ENCODE measurements at regions not wholly inside any gene's neighbourhood (a gene's known extent, or its start where the extent isn't known, plus 50 kb on each side); places are given as distances from the start of the nearest gene placed in this dataset.

DNA sequence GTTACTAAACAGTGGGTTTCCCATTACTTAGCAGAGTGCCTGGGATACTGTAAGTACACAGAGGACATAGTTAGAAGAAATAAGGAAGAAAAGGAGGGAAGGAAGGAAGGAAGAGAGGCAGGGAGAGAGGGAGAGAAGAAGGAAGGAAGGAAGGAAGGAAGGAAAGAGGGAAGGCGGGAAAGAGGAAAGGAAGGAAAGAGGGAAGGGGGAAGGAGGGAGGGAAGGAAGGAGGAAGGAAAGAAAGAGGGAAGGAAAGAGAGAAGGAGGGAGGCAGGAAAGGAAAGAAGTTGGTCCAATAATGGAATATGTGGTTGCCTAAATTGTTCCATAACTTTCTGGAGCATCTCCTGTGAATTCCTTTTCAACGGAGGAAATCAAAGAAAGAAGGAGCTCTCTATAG lies 1230.4 kb downstream of the AACS start:
- TF ChIP-seq POLR2A (IDR thresholded peaks at IDR 0.05): no peak
- TF ChIP-seq, protein P1, sequence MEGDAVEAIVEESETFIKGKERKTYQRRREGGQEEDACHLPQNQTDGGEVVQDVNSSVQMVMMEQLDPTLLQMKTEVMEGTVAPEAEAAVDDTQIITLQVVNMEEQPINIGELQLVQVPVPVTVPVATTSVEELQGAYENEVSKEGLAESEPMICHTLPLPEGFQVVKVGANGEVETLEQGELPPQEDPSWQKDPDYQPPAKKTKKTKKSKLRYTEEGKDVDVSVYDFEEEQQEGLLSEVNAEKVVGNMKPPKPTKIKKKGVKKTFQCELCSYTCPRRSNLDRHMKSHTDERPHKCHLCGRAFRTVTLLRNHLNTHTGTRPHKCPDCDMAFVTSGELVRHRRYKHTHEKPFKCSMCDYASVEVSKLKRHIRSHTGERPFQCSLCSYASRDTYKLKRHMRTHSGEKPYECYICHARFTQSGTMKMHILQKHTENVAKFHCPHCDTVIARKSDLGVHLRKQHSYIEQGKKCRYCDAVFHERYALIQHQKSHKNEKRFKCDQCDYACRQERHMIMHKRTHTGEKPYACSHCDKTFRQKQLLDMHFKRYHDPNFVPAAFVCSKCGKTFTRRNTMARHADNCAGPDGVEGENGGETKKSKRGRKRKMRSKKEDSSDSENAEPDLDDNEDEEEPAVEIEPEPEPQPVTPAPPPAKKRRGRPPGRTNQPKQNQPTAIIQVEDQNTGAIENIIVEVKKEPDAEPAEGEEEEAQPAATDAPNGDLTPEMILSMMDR (IDR thresholded peaks at IDR 0.05): no peak

Data from heart left ventricle (tissue), 13 donors.